ENCODE measurements at regions not wholly inside any gene's neighbourhood (a gene's known extent, or its start where the extent isn't known, plus 50 kb on each side); places are given as distances from the start of the nearest gene placed in this dataset.

DNA sequence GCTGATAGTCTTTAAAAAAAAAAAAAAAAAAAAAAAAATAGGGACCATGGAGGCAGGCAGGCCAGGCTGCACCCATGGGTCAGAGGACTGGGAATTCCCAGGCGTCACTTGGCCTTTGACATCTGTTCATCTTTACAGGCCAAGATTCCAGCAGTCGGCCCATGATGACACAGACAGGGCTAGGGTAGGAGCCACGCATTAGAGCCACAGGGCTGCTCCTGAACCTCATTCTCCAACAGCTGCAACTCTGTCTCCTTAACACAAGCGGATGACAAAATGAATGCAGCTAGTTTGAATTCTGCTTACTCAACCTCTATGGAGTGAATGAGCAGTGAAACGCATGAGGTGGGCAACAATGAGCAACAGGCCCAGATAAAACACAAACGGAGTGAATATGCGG lies 126.4 kb downstream of the LY86 start:
- H3K9ac ChIP-seq (ENCODE audit: low read depth, low read length) = no peak overlapping the region
- no peaks in the 10 kb centered on the region for H3K27me3 ChIP-seq (ENCODE audit: insufficient read depth, low read length)
- H3K4me3 ChIP-seq (ENCODE audit: low read length) = no peak overlapping the region
- H3K9me3 ChIP-seq (ENCODE audit: insufficient read depth, low read depth, low read length) = no peaks in the 10 kb centered on the region
- no peaks in the 10 kb centered on the region for H3K36me3 ChIP-seq (ENCODE audit: insufficient read depth, low read depth, low read length)
- peaks cover 5% of the 10 kb centered on the region; the same call in 1 of the 2 replicates for H3K4me1 ChIP-seq (ENCODE audit: insufficient read depth, low read length)
- H3K27ac ChIP-seq (ENCODE audit: low read length) = no peak overlapping the region

DNA sequence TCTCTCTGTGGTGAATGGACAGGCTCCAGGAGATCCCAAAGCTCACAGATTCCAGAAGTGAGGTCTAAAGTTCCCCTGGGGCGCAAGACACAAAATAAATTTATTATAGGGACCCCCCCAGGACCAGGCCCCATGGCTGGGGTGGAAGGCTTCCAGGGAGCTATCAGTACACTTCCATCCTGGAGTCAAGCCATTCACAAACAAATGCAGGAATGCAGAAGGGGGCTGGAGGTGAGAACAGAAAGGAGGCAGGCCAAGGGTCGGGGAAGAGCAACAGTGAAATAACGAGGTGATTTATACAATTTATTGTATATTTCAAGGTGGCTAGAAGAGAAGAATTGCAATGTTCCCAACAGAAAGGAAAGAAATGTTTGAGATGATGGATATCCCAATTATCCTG lies 126.9 kb downstream of the LY86 start:
- H3K4me3 ChIP-seq (ENCODE audit: low read length) = no peak overlapping the region
- H3K36me3 ChIP-seq (ENCODE audit: insufficient read depth, low read depth, low read length) = no peaks in the 10 kb centered on the region
- H3K4me1 ChIP-seq (ENCODE audit: insufficient read depth, low read length) = peaks cover 5% of the 10 kb centered on the region; the same call in 1 of the 2 replicates
- H3K27ac ChIP-seq (ENCODE audit: low read length) = no peak overlapping the region
- H3K9ac ChIP-seq (ENCODE audit: low read depth, low read length) = no peak overlapping the region
- H3K9me3 ChIP-seq (ENCODE audit: insufficient read depth, low read depth, low read length) = no peaks in the 10 kb centered on the region
- H3K27me3 ChIP-seq (ENCODE audit: insufficient read depth, low read length) = no peaks in the 10 kb centered on the region

DNA sequence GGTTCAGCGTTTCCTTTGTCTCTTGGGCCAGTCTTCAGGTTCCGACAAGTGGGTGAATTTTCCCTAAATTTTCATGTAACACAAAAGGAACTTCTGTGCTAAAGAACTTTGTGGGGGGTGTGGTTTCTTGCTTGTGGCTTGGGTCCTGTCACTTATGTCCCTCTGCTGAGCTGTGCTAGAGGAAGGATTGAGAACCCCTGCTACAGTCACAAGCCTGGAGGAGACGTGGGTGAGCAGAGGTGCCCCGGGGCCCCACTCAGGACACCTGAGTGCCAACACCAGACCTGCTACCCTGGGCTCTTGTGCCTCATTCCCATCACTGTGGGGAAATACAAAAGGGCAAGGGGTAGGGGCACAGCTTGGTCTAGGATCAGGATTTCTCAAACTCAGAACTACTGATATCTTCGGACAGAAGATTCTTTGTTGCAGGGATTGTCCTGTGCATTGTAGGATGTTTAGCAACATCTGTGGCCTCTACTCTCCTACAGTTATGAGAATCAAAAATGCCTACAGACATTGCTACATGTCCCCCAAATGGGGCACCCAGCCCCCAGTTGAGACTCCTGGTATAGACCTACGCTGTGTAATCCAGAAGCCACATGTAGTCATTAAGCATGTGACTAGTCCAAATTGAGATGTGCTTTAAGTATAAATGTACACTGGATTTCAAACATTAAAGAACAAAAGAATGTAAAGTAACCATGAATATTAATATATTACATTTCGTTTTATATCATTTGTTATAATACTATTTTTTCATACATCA lies 128.7 kb downstream of the LY86 start:
- Histone ChIP-seq H3K4me3 (ENCODE audit: low read length) (no peak overlapping the region), H3K27me3 (ENCODE audit: insufficient read depth, low read length) (no peaks in the 10 kb centered on the region), H3K9ac (ENCODE audit: low read depth, low read length) (no peak overlapping the region), H3K4me1 (ENCODE audit: insufficient read depth, low read length) (peaks cover 5% of the 10 kb centered on the region; the same call in 1 of the 2 replicates), H3K27ac (ENCODE audit: low read length) (no peak overlapping the region), H3K9me3 (ENCODE audit: insufficient read depth, low read depth, low read length) (no peaks in the 10 kb centered on the region), H3K36me3 (ENCODE audit: insufficient read depth, low read depth, low read length) (no peaks in the 10 kb centered on the region)

DNA sequence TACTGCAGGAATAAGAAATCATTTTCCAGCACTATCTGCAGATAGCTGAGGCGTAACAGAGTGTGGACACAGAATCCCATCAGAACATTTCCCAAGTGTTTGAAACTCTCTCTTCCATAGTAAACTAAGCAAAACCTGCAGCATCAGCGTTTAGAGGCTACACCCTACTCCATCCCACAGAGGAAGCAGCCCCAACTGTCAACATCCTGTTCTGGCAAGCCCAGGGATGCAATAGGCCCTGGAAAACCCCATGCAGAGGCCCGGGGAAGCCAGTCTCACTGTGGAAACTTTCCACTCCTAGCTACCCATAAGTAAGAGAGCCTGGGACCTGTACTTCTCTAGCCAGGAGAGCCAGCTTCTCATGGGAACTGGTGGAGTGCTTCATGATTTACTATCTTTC lies 129.4 kb downstream of the LY86 start:
- H3K27ac ChIP-seq (ENCODE audit: low read length) = no peak overlapping the region
- H3K4me1 ChIP-seq (ENCODE audit: insufficient read depth, low read length) = peaks cover 5% of the 10 kb centered on the region; the same call in 1 of the 2 replicates
- no peaks in the 10 kb centered on the region for H3K9me3 ChIP-seq (ENCODE audit: insufficient read depth, low read depth, low read length)
- H3K9ac ChIP-seq (ENCODE audit: low read depth, low read length) = no peak overlapping the region
- H3K27me3 ChIP-seq (ENCODE audit: insufficient read depth, low read length) = no peaks in the 10 kb centered on the region
- no peak overlapping the region for H3K4me3 ChIP-seq (ENCODE audit: low read length)
- no peaks in the 10 kb centered on the region for H3K36me3 ChIP-seq (ENCODE audit: insufficient read depth, low read depth, low read length)

DNA sequence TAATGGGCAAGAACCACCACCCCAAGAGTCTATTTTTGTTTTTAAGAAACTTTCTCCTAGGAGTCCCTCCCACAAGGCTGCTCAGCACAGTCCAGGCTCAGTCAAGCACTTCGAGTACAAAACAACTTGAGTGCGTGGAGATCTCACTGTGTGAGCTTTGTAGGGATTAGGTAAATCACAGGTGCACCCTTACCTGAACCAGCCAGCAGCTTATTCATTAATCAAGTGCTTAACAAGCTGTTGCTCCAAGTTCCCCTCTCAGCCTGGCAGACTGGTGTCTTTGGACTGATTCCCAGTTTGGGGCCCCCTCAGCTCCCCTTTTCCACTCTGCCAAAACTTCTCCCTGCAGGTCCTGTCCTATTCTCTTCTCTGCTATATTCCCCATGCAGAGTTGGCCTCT lies 133.1 kb downstream of the LY86 start:
- H3K36me3 ChIP-seq (ENCODE audit: insufficient read depth, low read depth, low read length) = no peaks in the 10 kb centered on the region
- H3K27me3 ChIP-seq (ENCODE audit: insufficient read depth, low read length) = peaks cover 24% of the 10 kb centered on the region; the same call in 1 of the 2 replicates
- H3K4me1 ChIP-seq (ENCODE audit: insufficient read depth, low read length) = peaks cover 20% of the 10 kb centered on the region
- no peak overlapping the region for H3K4me3 ChIP-seq (ENCODE audit: low read length)
- H3K9ac ChIP-seq (ENCODE audit: low read depth, low read length) = no peak overlapping the region
- H3K9me3 ChIP-seq (ENCODE audit: insufficient read depth, low read depth, low read length) = no peaks in the 10 kb centered on the region
- H3K27ac ChIP-seq (ENCODE audit: low read length) = no peak overlapping the region

DNA sequence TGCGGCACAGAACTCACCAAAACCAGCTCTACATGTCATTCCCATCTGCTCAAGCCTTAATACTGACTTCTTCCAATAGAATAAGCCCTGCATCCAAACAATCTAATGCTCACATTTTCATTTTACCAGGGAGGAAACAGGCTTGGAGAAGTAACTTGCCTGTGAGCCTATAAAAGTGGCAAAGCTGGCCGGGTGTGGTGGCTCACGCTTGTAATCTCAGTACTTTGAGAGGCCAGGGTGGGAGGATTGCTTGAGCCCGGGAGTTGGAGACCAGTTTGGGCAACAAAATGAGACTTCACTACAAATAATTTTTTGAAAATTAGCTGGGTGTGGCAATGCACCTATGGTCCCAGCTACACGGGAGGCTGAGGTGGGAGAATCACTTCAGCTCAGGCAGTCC lies 133.7 kb downstream of the LY86 start:
- Histone ChIP-seq H3K36me3 (ENCODE audit: insufficient read depth, low read depth, low read length) (no peaks in the 10 kb centered on the region), H3K4me1 (ENCODE audit: insufficient read depth, low read length) (peaks cover 20% of the 10 kb centered on the region), H3K9ac (ENCODE audit: low read depth, low read length) (no peak overlapping the region), H3K9me3 (ENCODE audit: insufficient read depth, low read depth, low read length) (no peaks in the 10 kb centered on the region), H3K27me3 (ENCODE audit: insufficient read depth, low read length) (peaks cover 26% of the 10 kb centered on the region; the same call in 1 of the 2 replicates), H3K4me3 (ENCODE audit: low read length) (no peak overlapping the region), H3K27ac (ENCODE audit: low read length) (no peak overlapping the region)

DNA sequence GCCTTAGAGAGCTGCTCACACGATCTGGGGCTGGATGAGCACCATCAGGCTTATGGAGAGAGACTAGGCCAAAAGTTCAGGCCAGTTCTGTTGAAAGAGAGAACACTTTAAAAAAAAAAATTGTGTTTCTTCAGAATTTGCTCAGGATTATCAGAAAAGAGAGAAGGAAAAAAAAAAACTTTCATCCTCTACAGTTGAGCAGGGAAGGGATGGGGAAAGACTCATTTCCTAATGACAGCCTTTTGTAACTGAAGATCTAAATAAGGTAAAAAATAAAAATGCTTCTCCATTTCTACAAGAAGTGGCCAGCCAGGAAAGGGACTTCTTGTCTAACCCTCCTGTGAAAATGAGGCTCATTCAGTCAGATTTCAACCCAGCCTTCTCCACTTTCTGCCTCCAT lies 134.8 kb downstream of the LY86 start:
- no peak overlapping the region for H3K4me3 ChIP-seq (ENCODE audit: low read length)
- no peak overlapping the region for H3K9ac ChIP-seq (ENCODE audit: low read depth, low read length)
- H3K36me3 ChIP-seq (ENCODE audit: insufficient read depth, low read depth, low read length) = no peaks in the 10 kb centered on the region
- H3K27me3 ChIP-seq (ENCODE audit: insufficient read depth, low read length) = peaks cover 26% of the 10 kb centered on the region; the same call in 1 of the 2 replicates
- H3K9me3 ChIP-seq (ENCODE audit: insufficient read depth, low read depth, low read length) = no peaks in the 10 kb centered on the region
- H3K4me1 ChIP-seq (ENCODE audit: insufficient read depth, low read length) = peaks cover 26% of the 10 kb centered on the region
- H3K27ac ChIP-seq (ENCODE audit: low read length) = no peak overlapping the region

DNA sequence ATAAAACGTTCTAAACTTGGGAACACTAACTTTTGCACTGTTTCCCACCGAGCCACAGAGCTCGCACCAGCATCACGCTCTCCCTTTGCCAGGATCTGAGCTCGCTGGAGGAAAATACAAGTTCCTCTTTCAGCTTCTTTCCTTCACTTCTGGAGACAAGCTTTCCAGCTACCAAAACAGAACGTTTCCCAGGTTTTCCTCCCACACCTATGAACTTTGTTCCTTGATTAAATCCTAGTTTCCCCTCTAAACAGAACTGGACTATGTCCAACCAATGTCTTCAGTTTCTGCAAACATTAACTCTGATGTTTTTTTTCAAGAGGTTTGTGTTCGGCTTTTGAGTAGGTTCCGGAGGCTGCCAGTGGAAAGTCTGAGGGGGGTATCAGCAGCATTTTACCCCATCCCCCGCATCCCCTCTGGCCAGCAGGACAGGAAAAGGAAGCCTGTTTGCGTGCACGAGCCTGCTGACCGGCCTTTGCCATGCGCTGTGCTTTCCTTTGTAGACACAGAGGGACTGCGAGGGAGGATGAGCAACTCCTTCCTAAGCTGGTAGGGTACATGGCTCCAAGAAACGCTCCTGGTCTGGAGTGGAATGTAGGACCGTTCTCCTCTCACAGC lies 135.5 kb downstream of the LY86 start:
- no peaks in the 10 kb centered on the region for H3K36me3 ChIP-seq (ENCODE audit: insufficient read depth, low read depth, low read length)
- H3K4me3 ChIP-seq (ENCODE audit: low read length) = peak overlapping the region; percentile 49; the same call in 1 of the 2 replicates
- peaks cover 26% of the 10 kb centered on the region for H3K4me1 ChIP-seq (ENCODE audit: insufficient read depth, low read length)
- no peaks in the 10 kb centered on the region for H3K9me3 ChIP-seq (ENCODE audit: insufficient read depth, low read depth, low read length)
- no peak overlapping the region for H3K27ac ChIP-seq (ENCODE audit: low read length)
- peaks cover 26% of the 10 kb centered on the region; the same call in 1 of the 2 replicates for H3K27me3 ChIP-seq (ENCODE audit: insufficient read depth, low read length)
- H3K9ac ChIP-seq (ENCODE audit: low read depth, low read length) = peak overlapping the region; percentile 53; the same call in 1 of the 2 replicates

DNA sequence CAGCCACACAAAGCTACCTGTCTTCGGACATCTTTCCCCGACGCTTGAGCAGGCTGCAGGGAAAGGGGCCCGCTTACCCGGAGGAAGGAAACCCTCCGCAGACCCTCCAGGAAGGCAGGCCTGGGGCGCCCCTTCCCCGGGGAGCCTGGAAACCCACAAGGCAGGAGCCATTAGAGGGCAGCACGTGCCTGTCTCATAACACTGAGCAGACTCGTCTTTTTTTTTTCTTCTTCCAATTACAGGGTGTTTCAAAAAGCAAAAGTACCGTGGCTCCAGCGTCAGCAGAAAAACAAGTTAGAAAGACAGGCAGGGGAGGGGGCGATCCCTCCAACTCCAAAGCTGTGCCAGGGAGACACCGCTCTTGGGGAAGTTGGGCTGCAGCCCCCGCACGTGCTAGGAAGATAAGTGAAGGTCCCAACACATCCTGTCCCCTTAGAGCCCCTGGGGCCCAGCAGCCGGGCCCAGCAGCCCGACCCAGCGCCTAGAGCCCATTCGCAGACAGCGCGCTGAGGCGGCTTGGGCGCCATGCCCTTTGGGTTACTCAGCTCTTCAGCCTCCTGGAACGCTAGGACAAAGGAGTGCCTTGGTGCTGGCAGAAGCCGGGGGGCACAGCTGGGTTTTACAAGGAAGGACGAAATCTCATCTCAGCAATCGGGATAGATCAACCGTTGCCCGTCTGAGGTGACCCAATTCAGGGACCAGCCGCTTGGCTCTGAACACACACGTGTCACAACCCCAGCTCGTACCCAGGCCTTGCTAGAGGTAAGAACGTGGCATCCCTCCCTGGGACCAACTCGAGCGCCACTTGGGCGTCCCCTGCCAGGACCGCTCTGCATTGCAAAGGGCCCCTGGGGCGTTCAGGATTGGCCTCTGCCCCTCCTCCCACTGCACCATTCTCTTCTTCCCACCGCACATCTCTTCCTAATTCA lies 136.3 kb downstream of the LY86 start:
- Histone ChIP-seq H3K27me3 (ENCODE audit: insufficient read depth, low read length) (peaks cover 26% of the 10 kb centered on the region; the same call in 1 of the 2 replicates), H3K36me3 (ENCODE audit: insufficient read depth, low read depth, low read length) (no peaks in the 10 kb centered on the region), H3K27ac (ENCODE audit: low read length) (no peak overlapping the region), H3K4me1 (ENCODE audit: insufficient read depth, low read length) (peaks cover 26% of the 10 kb centered on the region), H3K9me3 (ENCODE audit: insufficient read depth, low read depth, low read length) (no peaks in the 10 kb centered on the region), H3K9ac (ENCODE audit: low read depth, low read length) (peak overlapping the region; percentile 53; the same call in 1 of the 2 replicates), H3K4me3 (ENCODE audit: low read length) (peak overlapping the region; percentile 49)

DNA sequence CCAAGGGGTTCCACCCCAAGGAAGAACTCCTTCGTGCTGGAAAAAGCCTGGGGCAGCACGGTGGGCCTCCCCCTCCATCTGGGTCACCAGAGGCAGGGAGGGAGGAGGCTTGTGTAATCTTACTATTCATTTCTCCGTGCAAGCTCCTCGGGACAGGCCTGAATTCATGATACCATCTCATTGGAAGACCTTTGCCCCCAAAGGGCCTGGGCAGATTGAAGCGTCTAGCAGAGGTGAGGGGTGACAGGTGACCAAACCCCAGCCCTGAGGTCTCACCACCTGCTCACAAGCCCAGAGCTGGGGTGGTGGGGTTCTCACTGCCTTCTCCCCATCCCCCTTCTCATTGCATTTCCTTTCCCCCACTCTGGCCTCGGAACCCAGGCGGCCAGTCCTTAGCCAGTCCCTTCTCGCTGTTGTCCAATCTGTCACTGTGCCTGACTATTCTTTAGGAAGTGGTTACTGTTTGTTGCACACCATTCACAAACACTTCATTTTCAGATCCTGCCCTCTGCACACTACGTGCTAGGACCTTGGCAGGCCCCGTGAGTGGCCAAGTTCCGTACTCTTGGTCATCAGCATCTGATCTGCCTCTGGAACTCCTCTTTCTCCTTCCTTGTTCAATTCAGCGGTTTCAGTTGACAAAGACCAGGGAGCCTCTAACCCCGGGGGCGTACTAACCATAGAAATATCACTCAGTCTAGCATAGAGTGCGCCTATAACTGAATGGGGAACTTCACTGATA lies 137.1 kb downstream of the LY86 start:
- Histone ChIP-seq H3K4me3 (ENCODE audit: low read length) (peak overlapping the region; percentile 49; the same call in 1 of the 2 replicates), H3K27ac (ENCODE audit: low read length) (no peak overlapping the region), H3K27me3 (ENCODE audit: insufficient read depth, low read length) (peaks cover 26% of the 10 kb centered on the region; the same call in 1 of the 2 replicates), H3K9me3 (ENCODE audit: insufficient read depth, low read depth, low read length) (no peaks in the 10 kb centered on the region), H3K9ac (ENCODE audit: low read depth, low read length) (peak overlapping the region; percentile 53; the same call in 1 of the 2 replicates), H3K4me1 (ENCODE audit: insufficient read depth, low read length) (peaks cover 26% of the 10 kb centered on the region), H3K36me3 (ENCODE audit: insufficient read depth, low read depth, low read length) (no peaks in the 10 kb centered on the region)
